Dendritic cell treated with granulocyte-macrophage colony-stimulating factor and Interleukin-4, amounts not matched to agents 40 ng/mL and 50 ng/mL, for 4 days (primary cell): ENCODE measurements at regions not wholly inside any gene's neighbourhood (a gene's known extent, or its start where the extent isn't known, plus 50 kb on each side); places are given as distances from the start of the nearest gene placed in this dataset.
"Not testable (repeated sequence)": the region's sequence is repeated elsewhere in the genome, so short reads cannot be mapped to it uniquely, and the experiment has no call there.

Experiments
- H3K27ac Mint-ChIP-seq: one replicate; pipeline ENCODE4 v1.8.0; 2022; ENCODE audit warnings: mild to moderate bottlenecking, mixed read lengths
- H3K27me3 Mint-ChIP-seq: one replicate; pipeline ENCODE4 v1.8.0; 2022; ENCODE audit warnings: mild to moderate bottlenecking, mixed read lengths
- H3K36me3 Mint-ChIP-seq: one replicate; pipeline ENCODE4 v1.8.0; 2022; ENCODE audit warnings: low read depth, mixed read lengths
- H3K4me1 Mint-ChIP-seq: one replicate; pipeline ENCODE4 v1.8.0; 2022; ENCODE audit warnings: low read depth, mixed read lengths
- H3K4me3 Mint-ChIP-seq: one replicate; pipeline ENCODE4 v1.8.0; 2022; ENCODE audit warnings: mild to moderate bottlenecking, moderate library complexity, mixed read lengths
- H3K9me3 Mint-ChIP-seq: one replicate; pipeline ENCODE4 v1.8.0; 2022; ENCODE audit warnings: mixed read lengths
- intact Hi-C: fragments of 100-400 bp; cut with micrococcal nuclease; formaldehyde crosslinking; loops from one replicate; pipeline ENCODE4 v1.15.0; 2022

GRCh38 chr2:122074201-122074600 lies 318.8 kb downstream of the TSN start:
- H3K9me3 Mint-ChIP-seq = no peaks in the 10 kb centered on the region
- intact Hi-C loops = no loop called here
- no peaks in the 10 kb centered on the region for H3K4me1 Mint-ChIP-seq
- H3K36me3 Mint-ChIP-seq = no peaks in the 10 kb centered on the region
- no peak overlapping the region for H3K4me3 Mint-ChIP-seq
- H3K27me3 Mint-ChIP-seq = no peaks in the 10 kb centered on the region
- H3K27ac Mint-ChIP-seq = no peak overlapping the region

GRCh38 chr2:122075381-122075780 lies 319.9 kb downstream of the TSN start:
- no peaks in the 10 kb centered on the region for H3K27me3 Mint-ChIP-seq
- H3K9me3 Mint-ChIP-seq = no peaks in the 10 kb centered on the region
- no peak overlapping the region for H3K27ac Mint-ChIP-seq
- H3K4me1 Mint-ChIP-seq = no peaks in the 10 kb centered on the region
- no peak overlapping the region for H3K4me3 Mint-ChIP-seq
- intact Hi-C loops = no loop called here
- H3K36me3 Mint-ChIP-seq = no peaks in the 10 kb centered on the region

GRCh38 chr2:122077114-122077513 lies 321.7 kb downstream of the TSN start:
- intact Hi-C loops = no loop called here
- H3K4me3 Mint-ChIP-seq = no peak overlapping the region
- H3K27me3 Mint-ChIP-seq = no peaks in the 10 kb centered on the region
- no peaks in the 10 kb centered on the region for H3K36me3 Mint-ChIP-seq
- no peaks in the 10 kb centered on the region for H3K9me3 Mint-ChIP-seq
- no peaks in the 10 kb centered on the region for H3K4me1 Mint-ChIP-seq
- no peak overlapping the region for H3K27ac Mint-ChIP-seq

GRCh38 chr2:122077771-122078170 lies 322.3 kb downstream of the TSN start:
- intact Hi-C loops = no loop called here
- Mint-ChIP-seq H3K4me3 (no peak overlapping the region), H3K9me3 (no peaks in the 10 kb centered on the region)

GRCh38 chr2:122078451-122078850 lies 323.0 kb downstream of the TSN start:
- H3K27me3 Mint-ChIP-seq = no peaks in the 10 kb centered on the region
- intact Hi-C loops = no loop called here
- no peaks in the 10 kb centered on the region for H3K36me3 Mint-ChIP-seq
- H3K4me1 Mint-ChIP-seq = no peaks in the 10 kb centered on the region
- no peak overlapping the region for H3K4me3 Mint-ChIP-seq
- no peaks in the 10 kb centered on the region for H3K9me3 Mint-ChIP-seq
- H3K27ac Mint-ChIP-seq = no peak overlapping the region

More at GRCh38 chr2:122077771-122078170, 322.3 kb downstream of the TSN start:
- H3K27ac Mint-ChIP-seq = no peak overlapping the region
- no peaks in the 10 kb centered on the region for H3K4me1 Mint-ChIP-seq
- H3K27me3 Mint-ChIP-seq = no peaks in the 10 kb centered on the region
- no peaks in the 10 kb centered on the region for H3K36me3 Mint-ChIP-seq

GRCh38 chr2:122079844-122080243 lies 324.4 kb downstream of the TSN start:
- no peaks in the 10 kb centered on the region for H3K9me3 Mint-ChIP-seq
- H3K4me3 Mint-ChIP-seq = no peak overlapping the region
- no peaks in the 10 kb centered on the region for H3K36me3 Mint-ChIP-seq
- no peak overlapping the region for H3K27ac Mint-ChIP-seq
- H3K4me1 Mint-ChIP-seq = no peaks in the 10 kb centered on the region
- intact Hi-C loops = no loop called here
- H3K27me3 Mint-ChIP-seq = no peaks in the 10 kb centered on the region

GRCh38 chr2:122080316-122080715 lies 324.9 kb downstream of the TSN start:
- Mint-ChIP-seq H3K36me3 (no peaks in the 10 kb centered on the region), H3K27ac (no peak overlapping the region), H3K9me3 (peaks cover under 1% of the 10 kb centered on the region), H3K4me3 (no peak overlapping the region), H3K4me1 (no peaks in the 10 kb centered on the region), H3K27me3 (no peaks in the 10 kb centered on the region)
- intact Hi-C loops = no loop called here

GRCh38 chr2:122080871-122081270 lies 325.4 kb downstream of the TSN start:
- H3K27me3 Mint-ChIP-seq = no peaks in the 10 kb centered on the region
- H3K9me3 Mint-ChIP-seq = peaks cover 6% of the 10 kb centered on the region
- no peak overlapping the region for H3K27ac Mint-ChIP-seq
- intact Hi-C loops = no loop called here
- no peaks in the 10 kb centered on the region for H3K4me1 Mint-ChIP-seq
- no peak overlapping the region for H3K4me3 Mint-ChIP-seq
- H3K36me3 Mint-ChIP-seq = no peaks in the 10 kb centered on the region

- Mint-ChIP-seq H3K36me3 (no peaks in the 10 kb centered on the region), H3K27ac (no peak overlapping the region), H3K4me1 (no peaks in the 10 kb centered on the region), H3K9me3 (peaks cover 10% of the 10 kb centered on the region), H3K27me3 (no peaks in the 10 kb centered on the region), H3K4me3 (no peak overlapping the region)
- intact Hi-C loops = no loop called here
These were observed 326.3 kb downstream of the TSN start for GRCh38 chr2:122081751-122082150.

- no peak overlapping the region for H3K27ac Mint-ChIP-seq
- peaks cover 11% of the 10 kb centered on the region for H3K9me3 Mint-ChIP-seq
- H3K27me3 Mint-ChIP-seq = no peaks in the 10 kb centered on the region
- no peaks in the 10 kb centered on the region for H3K4me1 Mint-ChIP-seq
- intact Hi-C loops = no loop called here
- no peaks in the 10 kb centered on the region for H3K36me3 Mint-ChIP-seq
- no peak overlapping the region for H3K4me3 Mint-ChIP-seq
These were observed 328.0 kb downstream of the TSN start for GRCh38 chr2:122083256-122084048.

- H3K4me3 Mint-ChIP-seq, H3K27ac Mint-ChIP-seq, H3K27me3 Mint-ChIP-seq, intact Hi-C loops, H3K36me3 Mint-ChIP-seq, H3K4me1 Mint-ChIP-seq: not testable (repeated sequence)
- peaks cover 21% of the 10 kb centered on the region for H3K9me3 Mint-ChIP-seq
These were observed 330.2 kb downstream of the TSN start for GRCh38 chr2:122085672-122086071.

GRCh38 chr2:122094557-122094956 lies 339.1 kb downstream of the TSN start:
- H3K27me3 Mint-ChIP-seq = no peaks in the 10 kb centered on the region
- H3K27ac Mint-ChIP-seq = no peak overlapping the region
- no peaks in the 10 kb centered on the region for H3K36me3 Mint-ChIP-seq
- intact Hi-C loops = no loop called here
- H3K4me1 Mint-ChIP-seq = no peaks in the 10 kb centered on the region
- no peak overlapping the region for H3K4me3 Mint-ChIP-seq
- peaks cover 8% of the 10 kb centered on the region for H3K9me3 Mint-ChIP-seq

- intact Hi-C loops = no loop called here
- no peaks in the 10 kb centered on the region for H3K36me3 Mint-ChIP-seq
- no peaks in the 10 kb centered on the region for H3K27me3 Mint-ChIP-seq
- H3K9me3 Mint-ChIP-seq = peaks cover 8% of the 10 kb centered on the region
- H3K4me3 Mint-ChIP-seq = no peak overlapping the region
- no peaks in the 10 kb centered on the region for H3K4me1 Mint-ChIP-seq
- H3K27ac Mint-ChIP-seq = no peak overlapping the region
These were observed 341.3 kb downstream of the TSN start for GRCh38 chr2:122096761-122097160.

- no peaks in the 10 kb centered on the region for H3K27me3 Mint-ChIP-seq
- no peaks in the 10 kb centered on the region for H3K36me3 Mint-ChIP-seq
- no peaks in the 10 kb centered on the region for H3K9me3 Mint-ChIP-seq
- no peak overlapping the region for H3K27ac Mint-ChIP-seq
- intact Hi-C loops = no loop called here
- H3K4me3 Mint-ChIP-seq = no peak overlapping the region
- H3K4me1 Mint-ChIP-seq = no peaks in the 10 kb centered on the region
These were observed 342.9 kb downstream of the TSN start for GRCh38 chr2:122098306-122098705.

GRCh38 chr2:122100346-122100745 lies 344.9 kb downstream of the TSN start:
- H3K9me3 Mint-ChIP-seq = no peaks in the 10 kb centered on the region
- no peaks in the 10 kb centered on the region for H3K4me1 Mint-ChIP-seq
- H3K4me3 Mint-ChIP-seq = no peak overlapping the region
- no peak overlapping the region for H3K27ac Mint-ChIP-seq
- no peaks in the 10 kb centered on the region for H3K27me3 Mint-ChIP-seq
- no peaks in the 10 kb centered on the region for H3K36me3 Mint-ChIP-seq
- intact Hi-C loops = no loop called here
